ENCODE measurements at regions not wholly inside any gene's neighbourhood (a gene's known extent, or its start where the extent isn't known, plus 50 kb on each side); places are given as distances from the start of the nearest gene placed in this dataset.

DNA sequence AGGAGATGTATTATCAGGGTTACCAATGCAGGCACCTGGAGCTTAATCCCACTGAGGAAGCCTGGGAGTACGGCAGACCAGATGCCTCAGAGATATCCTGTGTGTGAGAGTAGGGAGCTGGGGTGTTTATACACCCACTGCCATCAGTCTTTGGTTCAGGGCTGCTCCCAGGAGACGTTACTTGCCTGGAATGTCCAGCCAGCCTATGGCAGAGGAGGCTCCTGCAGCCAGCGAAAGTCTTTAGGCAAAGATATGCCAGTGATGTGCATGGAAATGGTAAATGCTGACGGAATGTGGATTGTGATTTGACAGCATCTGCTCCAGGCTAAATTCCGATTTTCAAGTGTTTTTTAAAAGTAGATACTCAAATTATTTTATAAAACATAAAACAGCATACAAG lies 282.0 kb downstream of the BTBD3 start:
- Histone ChIP-seq H3K27ac (ENCODE audit: low read length) (no peak overlapping the region), H3K4me1 (ENCODE audit: control insufficient read depth, insufficient read depth, low read length) (no peaks in the 10 kb centered on the region), H3K36me3 (ENCODE audit: control insufficient read depth in 2 of 2, insufficient read depth in 2 of 2, low read length in 2 of 2) (no peaks in the 10 kb centered on the region)

DNA sequence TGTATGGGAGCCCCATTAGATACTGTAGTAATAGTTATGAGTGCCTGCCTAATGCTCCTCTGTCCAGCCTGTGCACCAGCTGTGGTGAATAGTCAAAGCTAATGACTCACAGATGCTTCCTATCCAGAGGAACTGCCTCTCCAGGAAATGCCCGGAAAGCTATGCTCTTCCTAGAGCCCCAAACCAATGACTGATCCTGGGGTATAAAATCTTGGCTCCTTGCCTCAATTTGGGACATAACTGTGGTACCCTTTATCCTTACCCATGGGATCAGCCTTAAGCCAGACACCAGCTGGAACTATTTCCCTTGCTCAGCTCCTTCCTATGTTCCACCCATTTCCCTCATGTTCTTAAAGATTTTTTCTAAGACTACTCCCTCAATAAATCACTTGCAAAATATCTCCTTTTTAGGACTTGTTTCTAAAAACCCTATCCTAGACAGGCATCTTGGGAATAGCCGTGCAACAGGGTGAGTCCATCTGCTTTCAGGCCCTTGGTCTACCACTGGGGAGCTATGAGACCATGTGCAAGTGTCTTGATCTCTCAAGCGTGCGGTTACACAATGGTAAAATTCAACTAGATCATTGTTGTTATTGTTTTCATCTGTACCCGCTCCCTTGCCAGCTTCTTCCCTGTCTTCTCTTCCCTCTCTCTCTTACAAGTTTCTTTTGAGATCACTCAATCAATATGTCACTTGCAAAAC lies 283.7 kb downstream of the BTBD3 start:
- no peaks in the 10 kb centered on the region for H3K27me3 ChIP-seq (ENCODE audit: control insufficient read depth in 1 of 2, insufficient read depth in 2 of 2, low read length in 2 of 2)
- no peak overlapping the region for H3K9ac ChIP-seq (ENCODE audit: low read length in 2 of 2)
- no peaks in the 10 kb centered on the region for H3K36me3 ChIP-seq (ENCODE audit: control insufficient read depth in 2 of 2, insufficient read depth in 2 of 2, low read length in 2 of 2)
- no peak overlapping the region for H3K27ac ChIP-seq (ENCODE audit: low read length)
- no peaks in the 10 kb centered on the region for H3K4me1 ChIP-seq (ENCODE audit: control insufficient read depth, insufficient read depth, low read length)
- no peak overlapping the region for H3K4me3 ChIP-seq (ENCODE audit: low read length in 2 of 2)
- H3K9me3 ChIP-seq (ENCODE audit: control insufficient read depth in 2 of 2, low read length in 2 of 2), result no peaks in the 10 kb centered on the region

More for the DNA sequence above, 282.0 kb downstream of the BTBD3 start:
- Histone ChIP-seq H3K27me3 (ENCODE audit: control insufficient read depth in 1 of 2, insufficient read depth in 2 of 2, low read length in 2 of 2) (no peaks in the 10 kb centered on the region), H3K9me3 (ENCODE audit: control insufficient read depth in 2 of 2, low read length in 2 of 2) (no peaks in the 10 kb centered on the region), H3K4me3 (ENCODE audit: low read length in 2 of 2) (no peak overlapping the region), H3K9ac (ENCODE audit: low read length in 2 of 2) (no peak overlapping the region)

DNA sequence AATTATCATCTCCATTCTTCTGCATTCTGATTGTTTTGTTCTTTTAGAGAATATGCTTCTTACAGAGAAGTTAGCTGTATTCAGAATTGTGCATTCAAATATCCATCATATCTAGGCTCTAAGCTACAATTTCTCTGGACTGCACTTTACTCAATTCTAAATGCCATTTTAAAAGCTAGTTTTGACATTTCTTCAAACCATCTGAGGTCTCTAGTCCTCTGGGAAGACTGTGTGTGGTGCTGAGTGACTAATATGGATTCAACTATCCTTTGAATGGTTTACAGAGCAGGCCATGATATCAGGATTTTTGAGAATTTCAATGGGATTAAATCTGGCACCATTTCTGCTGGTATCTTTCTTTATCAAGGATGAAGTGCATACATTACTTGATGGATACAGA lies 285.7 kb downstream of the BTBD3 start:
- Histone ChIP-seq H3K9me3 (ENCODE audit: control insufficient read depth in 2 of 2, low read length in 2 of 2) (no peaks in the 10 kb centered on the region), H3K9ac (ENCODE audit: low read length in 2 of 2) (no peak overlapping the region), H3K27ac (ENCODE audit: low read length) (no peak overlapping the region)

GRCh38 chr20:12203981-12204380 lies 286.3 kb downstream of the BTBD3 start:
- H3K27me3 ChIP-seq (ENCODE audit: control insufficient read depth in 1 of 2, insufficient read depth in 2 of 2, low read length in 2 of 2), result no peaks in the 10 kb centered on the region
- no peak overlapping the region for H3K27ac ChIP-seq (ENCODE audit: low read length)
- no peak overlapping the region for H3K9ac ChIP-seq (ENCODE audit: low read length in 2 of 2)
- H3K4me3 ChIP-seq (ENCODE audit: low read length in 2 of 2), result no peak overlapping the region
- no peaks in the 10 kb centered on the region for H3K9me3 ChIP-seq (ENCODE audit: control insufficient read depth in 2 of 2, low read length in 2 of 2)
- H3K4me1 ChIP-seq (ENCODE audit: control insufficient read depth, insufficient read depth, low read length), result no peaks in the 10 kb centered on the region
- H3K36me3 ChIP-seq (ENCODE audit: control insufficient read depth in 2 of 2, insufficient read depth in 2 of 2, low read length in 2 of 2), result no peaks in the 10 kb centered on the region

More for the DNA sequence above, 285.7 kb downstream of the BTBD3 start:
- no peaks in the 10 kb centered on the region for H3K36me3 ChIP-seq (ENCODE audit: control insufficient read depth in 2 of 2, insufficient read depth in 2 of 2, low read length in 2 of 2)
- no peaks in the 10 kb centered on the region for H3K4me1 ChIP-seq (ENCODE audit: control insufficient read depth, insufficient read depth, low read length)
- H3K27me3 ChIP-seq (ENCODE audit: control insufficient read depth in 1 of 2, insufficient read depth in 2 of 2, low read length in 2 of 2), result no peaks in the 10 kb centered on the region
- no peak overlapping the region for H3K4me3 ChIP-seq (ENCODE audit: low read length in 2 of 2)

DNA sequence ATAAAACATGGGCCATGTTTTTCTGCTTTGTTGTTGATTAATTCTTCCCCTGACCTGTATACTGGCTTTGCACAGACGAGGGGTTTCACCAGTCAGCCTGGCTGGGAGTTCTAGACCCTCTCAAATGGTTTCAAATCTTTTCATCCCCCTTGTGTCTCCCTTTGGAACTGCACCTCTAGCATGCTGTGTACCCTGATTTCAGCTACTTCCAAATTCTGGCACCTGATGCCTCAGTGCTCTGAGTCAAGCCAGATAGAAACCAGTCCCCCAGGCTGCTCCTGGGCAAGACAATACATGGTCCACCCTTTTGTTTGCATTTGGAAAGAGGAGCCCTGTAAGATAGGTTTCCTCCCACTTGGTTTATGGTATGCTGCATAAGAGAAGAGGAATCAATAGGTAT lies 290.2 kb downstream of the BTBD3 start:
- no peak overlapping the region for H3K27ac ChIP-seq (ENCODE audit: low read length)
- no peaks in the 10 kb centered on the region for H3K27me3 ChIP-seq (ENCODE audit: control insufficient read depth in 1 of 2, insufficient read depth in 2 of 2, low read length in 2 of 2)
- no peak overlapping the region for H3K9ac ChIP-seq (ENCODE audit: low read length in 2 of 2)
- H3K4me3 ChIP-seq (ENCODE audit: low read length in 2 of 2), result no peak overlapping the region
- H3K9me3 ChIP-seq (ENCODE audit: control insufficient read depth in 2 of 2, low read length in 2 of 2), result no peaks in the 10 kb centered on the region
- H3K4me1 ChIP-seq (ENCODE audit: control insufficient read depth, insufficient read depth, low read length), result no peaks in the 10 kb centered on the region
- no peaks in the 10 kb centered on the region for H3K36me3 ChIP-seq (ENCODE audit: control insufficient read depth in 2 of 2, insufficient read depth in 2 of 2, low read length in 2 of 2)

DNA sequence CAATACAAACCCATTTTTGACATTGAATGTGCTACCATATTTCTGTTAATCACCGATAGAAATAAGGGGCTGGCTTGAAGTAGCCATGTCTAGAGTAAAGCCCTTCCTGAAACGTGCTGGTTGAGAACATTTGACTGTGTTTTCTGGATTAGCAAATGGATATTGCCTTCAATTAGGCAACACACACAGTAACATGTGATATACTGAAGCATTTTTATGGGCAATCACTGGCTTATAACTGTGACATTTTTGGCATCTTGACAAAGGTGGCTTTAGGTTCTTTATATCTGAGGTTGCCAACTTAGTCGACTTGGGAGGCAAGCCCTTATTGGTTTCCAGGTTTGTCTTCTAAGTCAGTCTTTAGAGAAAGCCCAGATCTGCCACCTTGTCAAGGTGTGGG lies 292.9 kb downstream of the BTBD3 start:
- Histone ChIP-seq H3K9ac (ENCODE audit: low read length in 2 of 2) (no peak overlapping the region), H3K4me3 (ENCODE audit: low read length in 2 of 2) (no peak overlapping the region), H3K4me1 (ENCODE audit: control insufficient read depth, insufficient read depth, low read length) (no peaks in the 10 kb centered on the region), H3K27ac (ENCODE audit: low read length) (no peak overlapping the region), H3K36me3 (ENCODE audit: control insufficient read depth in 2 of 2, insufficient read depth in 2 of 2, low read length in 2 of 2) (no peaks in the 10 kb centered on the region), H3K27me3 (ENCODE audit: control insufficient read depth in 1 of 2, insufficient read depth in 2 of 2, low read length in 2 of 2) (no peaks in the 10 kb centered on the region), H3K9me3 (ENCODE audit: control insufficient read depth in 2 of 2, low read length in 2 of 2) (peaks cover 0 to 3% of the 10 kb centered on the region in 2 donors)

GRCh38 chr20:12211361-12211760 lies 293.7 kb downstream of the BTBD3 start:
- H3K4me3 ChIP-seq (ENCODE audit: low read length in 2 of 2), result no peak overlapping the region
- H3K27ac ChIP-seq (ENCODE audit: low read length), result no peak overlapping the region
- no peaks in the 10 kb centered on the region for H3K27me3 ChIP-seq (ENCODE audit: control insufficient read depth in 1 of 2, insufficient read depth in 2 of 2, low read length in 2 of 2)
- peaks cover 0 to 6% of the 10 kb centered on the region in 2 donors for H3K9me3 ChIP-seq (ENCODE audit: control insufficient read depth in 2 of 2, low read length in 2 of 2)
- no peak overlapping the region for H3K9ac ChIP-seq (ENCODE audit: low read length in 2 of 2)
- no peaks in the 10 kb centered on the region for H3K4me1 ChIP-seq (ENCODE audit: control insufficient read depth, insufficient read depth, low read length)
- H3K36me3 ChIP-seq (ENCODE audit: control insufficient read depth in 2 of 2, insufficient read depth in 2 of 2, low read length in 2 of 2), result no peaks in the 10 kb centered on the region

DNA sequence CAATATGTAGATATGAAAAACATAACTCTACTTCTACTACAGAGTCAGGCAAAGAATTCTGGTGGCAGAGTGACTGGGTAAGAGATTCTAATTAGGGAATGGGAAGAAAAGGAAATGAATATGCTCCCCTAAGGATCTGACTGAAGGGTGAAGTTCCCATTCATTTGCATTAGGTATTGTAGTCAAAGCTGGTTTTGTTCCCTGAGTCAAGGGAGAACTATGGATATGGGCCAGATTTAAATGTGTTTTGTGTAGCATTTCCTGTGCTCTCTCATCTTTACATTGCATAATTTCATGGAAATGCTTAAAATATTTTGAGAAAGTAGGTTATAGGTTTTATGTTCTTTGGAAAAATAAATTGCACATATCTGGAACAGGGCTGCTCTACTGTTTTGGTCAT lies 299.7 kb downstream of the BTBD3 start:
- H3K27ac ChIP-seq (ENCODE audit: low read length), result no peak overlapping the region
- H3K9ac ChIP-seq (ENCODE audit: low read length in 2 of 2), result no peak overlapping the region
- H3K27me3 ChIP-seq (ENCODE audit: control insufficient read depth in 1 of 2, insufficient read depth in 2 of 2, low read length in 2 of 2), result no peaks in the 10 kb centered on the region
- H3K36me3 ChIP-seq (ENCODE audit: control insufficient read depth in 2 of 2, insufficient read depth in 2 of 2, low read length in 2 of 2), result no peaks in the 10 kb centered on the region
- H3K4me1 ChIP-seq (ENCODE audit: control insufficient read depth, insufficient read depth, low read length), result no peaks in the 10 kb centered on the region
- H3K9me3 ChIP-seq (ENCODE audit: control insufficient read depth in 2 of 2, low read length in 2 of 2), result peaks cover 0 to 7% of the 10 kb centered on the region in 2 donors
- no peak overlapping the region for H3K4me3 ChIP-seq (ENCODE audit: low read length in 2 of 2)

GRCh38 chr20:12219798-12220197 lies 302.1 kb downstream of the BTBD3 start:
- Histone ChIP-seq H3K27me3 (ENCODE audit: control insufficient read depth in 1 of 2, insufficient read depth in 2 of 2, low read length in 2 of 2) (no peaks in the 10 kb centered on the region), H3K27ac (ENCODE audit: low read length) (no peak overlapping the region), H3K9ac (ENCODE audit: low read length in 2 of 2) (no peak overlapping the region), H3K36me3 (ENCODE audit: control insufficient read depth in 2 of 2, insufficient read depth in 2 of 2, low read length in 2 of 2) (no peaks in the 10 kb centered on the region), H3K4me1 (ENCODE audit: control insufficient read depth, insufficient read depth, low read length) (no peaks in the 10 kb centered on the region), H3K9me3 (ENCODE audit: control insufficient read depth in 2 of 2, low read length in 2 of 2) (peaks cover 0 to 3% of the 10 kb centered on the region in 2 donors), H3K4me3 (ENCODE audit: low read length in 2 of 2) (no peak overlapping the region)

DNA sequence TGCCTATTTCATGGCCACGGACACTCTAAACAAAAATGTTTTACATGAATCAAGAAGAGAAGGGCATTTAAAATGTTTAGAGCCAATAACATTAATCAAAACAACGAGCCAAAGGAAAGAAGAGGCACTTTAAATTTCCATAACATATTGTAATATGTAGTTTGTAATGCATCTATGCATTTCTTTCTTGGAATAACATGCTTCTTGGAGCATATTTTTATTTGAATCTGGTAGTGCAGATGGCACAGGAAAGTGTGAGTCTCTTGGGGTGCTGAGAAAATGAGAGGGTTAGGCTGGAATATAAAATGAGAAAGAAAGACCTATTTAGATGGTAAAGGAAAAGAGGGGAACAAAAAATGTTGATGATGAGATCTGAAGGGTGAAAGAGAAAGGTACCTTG lies 305.4 kb downstream of the BTBD3 start:
- H3K27ac ChIP-seq (ENCODE audit: low read length), result peak overlapping the region; percentile 38
- H3K4me3 ChIP-seq (ENCODE audit: low read length in 2 of 2), result no peak overlapping the region
- no peaks in the 10 kb centered on the region for H3K4me1 ChIP-seq (ENCODE audit: control insufficient read depth, insufficient read depth, low read length)
- no peaks in the 10 kb centered on the region for H3K36me3 ChIP-seq (ENCODE audit: control insufficient read depth in 2 of 2, insufficient read depth in 2 of 2, low read length in 2 of 2)
- H3K9ac ChIP-seq (ENCODE audit: low read length in 2 of 2), result no peak overlapping the region
- H3K9me3 ChIP-seq (ENCODE audit: control insufficient read depth in 2 of 2, low read length in 2 of 2), result no peaks in the 10 kb centered on the region
- H3K27me3 ChIP-seq (ENCODE audit: control insufficient read depth in 1 of 2, insufficient read depth in 2 of 2, low read length in 2 of 2), result no peaks in the 10 kb centered on the region

DNA sequence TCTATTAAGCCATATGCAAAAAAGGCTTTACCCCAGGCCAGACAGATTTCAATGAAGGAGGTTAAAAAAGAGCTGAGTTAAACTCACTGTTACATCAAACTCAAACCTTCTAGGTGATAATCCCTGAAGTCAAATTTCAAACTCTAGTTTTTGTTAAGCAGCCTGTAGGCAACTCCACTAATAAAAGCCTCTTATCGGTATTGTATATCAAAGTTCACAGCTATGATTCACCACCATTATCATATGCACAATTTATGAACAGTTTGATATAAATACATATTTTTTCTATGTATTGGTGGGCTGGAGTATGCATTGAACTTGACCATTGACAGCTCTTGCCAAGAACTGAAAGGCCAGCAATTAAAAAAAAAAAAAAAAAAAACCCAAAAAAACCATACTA lies 308.2 kb downstream of the BTBD3 start:
- H3K36me3 ChIP-seq (ENCODE audit: control insufficient read depth in 2 of 2, insufficient read depth in 2 of 2, low read length in 2 of 2), result no peaks in the 10 kb centered on the region
- H3K27me3 ChIP-seq (ENCODE audit: control insufficient read depth in 1 of 2, insufficient read depth in 2 of 2, low read length in 2 of 2), result no peaks in the 10 kb centered on the region
- H3K27ac ChIP-seq (ENCODE audit: low read length), result no peak overlapping the region

More for the DNA sequence above, 308.2 kb downstream of the BTBD3 start:
- H3K9ac ChIP-seq (ENCODE audit: low read length in 2 of 2), result no peak overlapping the region
- no peaks in the 10 kb centered on the region for H3K9me3 ChIP-seq (ENCODE audit: control insufficient read depth in 2 of 2, low read length in 2 of 2)
- H3K4me1 ChIP-seq (ENCODE audit: control insufficient read depth, insufficient read depth, low read length), result no peaks in the 10 kb centered on the region
- H3K4me3 ChIP-seq (ENCODE audit: low read length in 2 of 2), result no peak overlapping the region
